Endothelial cell of umbilical vein (primary cell): ENCODE measurements at regions not wholly inside any gene's neighbourhood (a gene's known extent, or its start where the extent isn't known, plus 50 kb on each side); places are given as distances from the start of the nearest gene placed in this dataset.

Source experiments
- BruUV-seq: library from RNA; stranded (reverse); fragments of 400-500 nt; replicated peaks from 2 replicates; lab custom pipeline; 2021; lab: Mats Ljungman, UMichigan
- CTCF ChIA-PET: fragments of 300-600, 350-600 bp; sonication (Branson Sonifier 250); formaldehyde crosslinking; loops from one replicate; lab custom pipeline; 2021; ENCODE audit warnings: antibody characterized with exemption, inconsistent platforms; lab: Charles Lee
- POLR2A ChIA-PET: fragments of 300-600, 350-600 bp; sonication (Branson Sonifier 250); formaldehyde crosslinking; loops from one replicate; lab custom pipeline; 2021; ENCODE audit warnings: antibody characterized with exemption, inconsistent platforms; lab: Charles Lee
- DNase-seq: peaks from one replicate; pipeline ENCODE4 v3.0.0-alpha.2; 2011; ENCODE audit warnings: low read depth, low spot score
- FAIRE-seq: peaks from 2 replicates; lab custom pipeline; 2011; peaks lifted over from hg19 to GRCh38; lab: Jason Lieb, UNC
- H2AFZ ChIP-seq: 2 replicates; pipeline ENCODE4 v1.6.0; 2012; ENCODE audit warnings: low read depth, low read length, control low read depth, inconsistent platforms
- H3K27ac ChIP-seq: 2 replicates; pipeline ENCODE4 v1.5.1; 2011; ENCODE audit warnings: low read depth, mild to moderate bottlenecking, control low read depth, low read length, moderate library complexity; ENCODE audit not compliant: insufficient read depth
- H3K27me3 ChIP-seq, 2 experiments: 2 replicates each; pipeline versions ENCODE4 v1.6.0 to v1.6.1; 2011; ENCODE audit warnings: low read length in 2 of 2, mixed read lengths in 1 of 2; ENCODE audit not compliant: control insufficient read depth in 2 of 2, insufficient read depth in 2 of 2
- H3K36me3 ChIP-seq, 2 experiments: 2 replicates in 1 of 2; 3 replicates in 1 of 2; pipeline ENCODE4 v1.5.1; 2011; ENCODE audit warnings: low read length in 2 of 2, mild to moderate bottlenecking in 1 of 2, moderate library complexity in 1 of 2; ENCODE audit not compliant: control insufficient read depth in 2 of 2, insufficient read depth in 2 of 2; ENCODE audit errors: extremely low read depth in 1 of 2
- H3K4me1 ChIP-seq: 3 replicates; pipeline ENCODE4 v1.5.1; 2011; ENCODE audit warnings: mild to moderate bottlenecking, low read length; ENCODE audit not compliant: control insufficient read depth, insufficient read depth; ENCODE audit errors: extremely low read depth
- H3K4me2 ChIP-seq: 2 replicates; pipeline ENCODE4 v1.6.1; 2011; ENCODE audit warnings: low read length, control low read depth, mixed read lengths; ENCODE audit not compliant: insufficient read depth
- H3K4me3 ChIP-seq, 3 experiments: fragments of 200-600 bp in 1 of 3; sonication (generic), shearing (Covaris generic) in 1 of 3; replicated peaks in 1 of 3; 2 replicates each; pipeline ENCODE4 v1.5.1; 2011 to 2016; ENCODE audit warnings: control low read depth in 3 of 3, low read length in 3 of 3, mild to moderate bottlenecking in 2 of 3, inconsistent platforms in 1 of 3, low read depth in 1 of 3, moderate library complexity in 1 of 3; ENCODE audit not compliant: insufficient read depth in 1 of 3
- H3K79me2 ChIP-seq: 2 replicates; pipeline ENCODE4 v1.6.0; 2012; ENCODE audit warnings: low read length, inconsistent platforms; ENCODE audit not compliant: control insufficient read depth, insufficient read depth
- H3K9ac ChIP-seq: replicated peaks from 2 replicates; pipeline ENCODE3; 2011; ENCODE audit warnings: low read length, control low read depth; ENCODE audit not compliant: insufficient read depth; ENCODE audit errors: extremely low read depth
- H3K9me1 ChIP-seq: replicated peaks from 3 replicates; pipeline ENCODE4 v1.6.0; 2011; ENCODE audit warnings: mild to moderate bottlenecking, low read length; ENCODE audit not compliant: control insufficient read depth, insufficient read depth; ENCODE audit errors: extremely low read depth
- H3K9me3 ChIP-seq: replicated peaks from 2 replicates; pipeline ENCODE4 v1.5.1; 2012; ENCODE audit warnings: low read length, inconsistent platforms; ENCODE audit not compliant: control insufficient read depth, insufficient read depth
- H4K20me1 ChIP-seq: replicated peaks from 2 replicates; pipeline ENCODE3; 2011; ENCODE audit warnings: mild to moderate bottlenecking, low read length; ENCODE audit not compliant: control insufficient read depth, insufficient read depth; ENCODE audit errors: extremely low read depth
- EZH2 ChIP-seq: IDR thresholded peaks from 2 replicates; pipeline ENCODE4 v1.6.1; 2012; ENCODE audit warnings: borderline replicate concordance, low read depth, mild to moderate bottlenecking, moderate library complexity, low read length, inconsistent platforms; ENCODE audit not compliant: severe bottlenecking
- FOS ChIP-seq: IDR thresholded peaks from 2 replicates; pipeline ENCODE4 v1.6.1; 2011; ENCODE audit warnings: mild to moderate bottlenecking, low read length, moderate library complexity, borderline replicate concordance; ENCODE audit not compliant: insufficient read depth
- GATA2 ChIP-seq: IDR thresholded peaks from 2 replicates; pipeline ENCODE4 v1.7.0; 2011; ENCODE audit warnings: low read depth, mild to moderate bottlenecking, moderate library complexity, mixed read lengths, low read length; ENCODE audit not compliant: insufficient read length, insufficient read depth
- JUN ChIP-seq: IDR thresholded peaks from 2 replicates; pipeline ENCODE4 v1.6.1; 2011; ENCODE audit warnings: borderline replicate concordance, low read depth; ENCODE audit not compliant: insufficient read length, insufficient read depth
- MYC ChIP-seq: IDR thresholded peaks from one replicate; pipeline ENCODE4 v1.6.1; 2011; ENCODE audit warnings: mild to moderate bottlenecking, low read depth, low read length
- POLR2A ChIP-seq: IDR thresholded peaks from 2 replicates; pipeline ENCODE4 v1.6.1; 2012; ENCODE audit warnings: low read depth, mild to moderate bottlenecking, control low read depth, low read length
- POLR2AphosphoS5 ChIP-seq: IDR thresholded peaks from 2 replicates; pipeline ENCODE4 v1.6.1; 2012; ENCODE audit warnings: low read depth, mild to moderate bottlenecking, control low read depth, low read length, moderate library complexity; ENCODE audit not compliant: insufficient read depth
- dilution Hi-C: fragments of 300-500 bp; cut with MboI; formaldehyde crosslinking; loops from one replicate; pipeline ENCODE4 v1.15.0; 2019; ENCODE audit warnings: low sequenced_read_pairs; ENCODE audit not compliant: extremely low pct_ligation_motif_present
- intact Hi-C: fragments of 100-400 bp; cut with micrococcal nuclease; formaldehyde crosslinking; loops from one replicate; pipeline ENCODE4 v1.10.0; 2022
- TF ChIP-seq, protein P1 (sequence below), 2 donors: IDR thresholded peaks; 1 replicate in 1 of 2; 2 replicates in 1 of 2; pipeline ENCODE4 v1.5.1; 2011; ENCODE audit warnings: low read length in 2 of 2, mild to moderate bottlenecking in 2 of 2, moderate library complexity in 2 of 2, control low read depth in 1 of 2, inconsistent platforms in 1 of 2, low read depth in 1 of 2; ENCODE audit not compliant: insufficient read depth in 1 of 2; ENCODE audit errors: extremely low read depth in 1 of 2
- TF ChIP-seq, protein P2 (sequence below): IDR thresholded peaks from 2 replicates; pipeline ENCODE4 v1.6.1; 2011; ENCODE audit not compliant: insufficient read depth, insufficient read length

DNA sequence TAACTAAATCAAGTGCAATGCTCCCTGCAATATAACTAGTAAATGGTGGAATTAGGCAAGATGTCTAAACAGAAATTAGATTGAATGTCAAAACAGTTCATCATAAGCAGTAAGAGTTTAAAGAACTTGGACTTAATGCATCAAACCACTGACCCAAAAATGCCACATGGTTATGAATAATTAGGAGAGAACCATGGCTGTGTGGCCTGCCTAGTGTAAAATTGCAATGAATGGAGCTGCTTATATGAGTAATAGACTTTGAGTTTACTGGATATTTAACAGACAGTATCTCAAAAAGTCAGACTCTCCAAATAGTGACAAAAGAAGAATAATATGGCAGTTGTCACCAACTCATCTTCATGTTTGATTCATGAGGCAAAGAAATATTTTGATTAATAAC, 101.6 kb upstream of the COL5A2 start:
- Histone ChIP-seq H4K20me1 (no peaks in the 10 kb centered on the region), H3K36me3 (no peaks in the 10 kb centered on the region), H3K9ac (no peak overlapping the region), H3K27ac (no peak overlapping the region), H3K4me3 (no peak overlapping the region), H3K9me1 (no peaks in the 10 kb centered on the region), H3K4me1 (peaks cover 8% of the 10 kb centered on the region), H3K79me2 (no peaks in the 10 kb centered on the region), H3K27me3 (no peaks in the 10 kb centered on the region), H2AFZ (no peak overlapping the region), H3K4me2 (no peak overlapping the region), H3K9me3 (no peaks in the 10 kb centered on the region)
- CTCF ChIA-PET = no interaction called here
- TF ChIP-seq JUN (no peak), EZH2 (no peak), FOS (no peak), GATA2 (no peak), POLR2A (no peak), POLR2AphosphoS5 (no peak), MYC (no peak)
- TF ChIP-seq, protein P1, sequence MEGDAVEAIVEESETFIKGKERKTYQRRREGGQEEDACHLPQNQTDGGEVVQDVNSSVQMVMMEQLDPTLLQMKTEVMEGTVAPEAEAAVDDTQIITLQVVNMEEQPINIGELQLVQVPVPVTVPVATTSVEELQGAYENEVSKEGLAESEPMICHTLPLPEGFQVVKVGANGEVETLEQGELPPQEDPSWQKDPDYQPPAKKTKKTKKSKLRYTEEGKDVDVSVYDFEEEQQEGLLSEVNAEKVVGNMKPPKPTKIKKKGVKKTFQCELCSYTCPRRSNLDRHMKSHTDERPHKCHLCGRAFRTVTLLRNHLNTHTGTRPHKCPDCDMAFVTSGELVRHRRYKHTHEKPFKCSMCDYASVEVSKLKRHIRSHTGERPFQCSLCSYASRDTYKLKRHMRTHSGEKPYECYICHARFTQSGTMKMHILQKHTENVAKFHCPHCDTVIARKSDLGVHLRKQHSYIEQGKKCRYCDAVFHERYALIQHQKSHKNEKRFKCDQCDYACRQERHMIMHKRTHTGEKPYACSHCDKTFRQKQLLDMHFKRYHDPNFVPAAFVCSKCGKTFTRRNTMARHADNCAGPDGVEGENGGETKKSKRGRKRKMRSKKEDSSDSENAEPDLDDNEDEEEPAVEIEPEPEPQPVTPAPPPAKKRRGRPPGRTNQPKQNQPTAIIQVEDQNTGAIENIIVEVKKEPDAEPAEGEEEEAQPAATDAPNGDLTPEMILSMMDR (IDR thresholded peaks at IDR 0.05; ENCODE audit: extremely low read depth in 1 of 2, insufficient read depth in 1 of 2, low read depth in 1 of 2, low read length in 2 of 2) = no peak
- TF ChIP-seq, protein P2, sequence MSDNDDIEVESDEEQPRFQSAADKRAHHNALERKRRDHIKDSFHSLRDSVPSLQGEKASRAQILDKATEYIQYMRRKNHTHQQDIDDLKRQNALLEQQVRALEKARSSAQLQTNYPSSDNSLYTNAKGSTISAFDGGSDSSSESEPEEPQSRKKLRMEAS = no peak
- DNase-seq (no peak), FAIRE-seq (no peak)
- dilution Hi-C loops = no loop called here
- no TSS peak for BruUV-seq
- POLR2A ChIA-PET = no interaction called here
- intact Hi-C loops = no loop called here
